GDM1 (cell line): ENCODE measurements at regions not wholly inside any gene's neighbourhood (a gene's known extent, or its start where the extent isn't known, plus 50 kb on each side); places are given as distances from the start of the nearest gene placed in this dataset.
"Not testable (repeated sequence)": the region's sequence is repeated elsewhere in the genome, so short reads cannot be mapped to it uniquely, and the experiment has no call there.

ENCODE experiments used
- DNase-seq: peaks from one replicate; lab custom pipeline; 2025; lab: John Stamatoyannopoulos, UW

GRCh38 chr1:4118746-4119515 is 218.9 kb upstream of the C1orf174 start:
- DNase-seq = no peak

GRCh38 chr1:4119516-4120220 is 219.6 kb upstream of the C1orf174 start:
- no peak for DNase-seq

- DNase-seq = no peak
These were observed 220.7 kb upstream of the C1orf174 start for GRCh38 chr1:4120557-4121292.

- no peak for DNase-seq
These were observed 221.2 kb upstream of the C1orf174 start for GRCh38 chr1:4121293-4121684.

GRCh38 chr1:4121834-4122512 is 221.9 kb upstream of the C1orf174 start:
- no peak for DNase-seq

DNA sequence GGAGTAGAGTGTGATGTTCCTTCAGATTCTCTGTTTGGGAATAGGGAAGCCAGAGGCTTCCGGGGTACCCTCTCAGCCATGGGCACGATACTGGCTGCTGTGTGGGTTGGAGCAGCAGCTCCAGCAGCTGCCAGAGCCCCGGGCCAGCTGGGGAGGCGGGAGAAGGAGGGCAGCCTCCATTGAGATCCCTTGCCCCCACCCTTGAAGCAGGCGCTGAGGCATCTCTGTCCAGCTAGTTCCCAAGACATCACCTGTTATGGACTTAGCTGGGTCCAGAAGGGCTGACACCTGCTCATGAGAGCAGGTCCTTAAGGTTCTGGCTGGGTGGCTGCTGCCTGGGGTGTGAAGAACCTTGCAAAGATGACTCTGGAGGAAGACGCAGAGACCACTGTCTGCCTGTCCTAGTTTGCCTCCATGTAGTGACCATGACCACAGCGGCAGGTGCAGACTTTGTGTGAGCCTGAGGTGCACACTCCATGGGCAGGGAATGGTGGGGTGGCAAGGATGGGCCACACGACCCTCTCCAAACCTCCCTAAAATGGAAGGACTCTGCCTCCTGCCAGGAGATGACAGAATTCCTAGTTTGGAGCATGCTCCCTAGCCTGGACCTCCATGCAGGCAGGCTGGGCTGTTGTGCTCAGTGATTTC is 222.6 kb upstream of the C1orf174 start:
- DNase-seq = no peak

GRCh38 chr1:4124631-4125145 is 224.6 kb upstream of the C1orf174 start:
- no peak for DNase-seq

- DNase-seq = no peak
These were observed 226.2 kb upstream of the C1orf174 start for GRCh38 chr1:4126251-4126650.

- DNase-seq = no peak
These were observed 226.9 kb upstream of the C1orf174 start for GRCh38 chr1:4126731-4127591.

DNA sequence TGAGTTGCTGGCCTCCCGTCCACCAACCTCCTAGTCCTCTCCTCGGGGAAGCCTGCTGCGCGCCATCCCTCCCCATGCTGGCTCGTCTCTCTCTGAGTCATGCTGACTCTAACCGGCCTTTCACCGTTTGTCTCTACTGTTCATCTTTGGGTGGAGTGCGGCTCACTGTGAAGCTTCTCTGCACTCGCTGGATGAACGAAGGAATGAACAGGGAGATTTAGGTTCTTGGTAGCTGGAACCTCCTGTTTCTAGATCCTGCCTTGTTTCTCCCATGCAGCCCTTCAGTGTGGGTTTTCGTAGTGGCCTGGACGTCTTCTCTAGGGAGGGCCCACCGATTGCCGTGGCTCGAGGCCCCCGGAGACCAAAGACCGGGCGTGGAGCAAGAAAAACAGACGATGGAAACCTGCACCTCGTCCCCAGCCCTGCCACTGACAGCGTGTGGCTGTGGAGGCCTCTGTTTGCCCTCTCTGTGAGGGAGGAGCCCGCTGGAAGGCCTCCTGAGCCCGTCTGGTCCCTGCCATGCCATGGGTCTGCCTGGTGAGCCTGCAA is 227.6 kb upstream of the C1orf174 start:
- DNase-seq = no peak

GRCh38 chr1:4128616-4129015 is 228.5 kb upstream of the C1orf174 start:
- no peak for DNase-seq

- no peak for DNase-seq
These were observed 229.6 kb upstream of the C1orf174 start for GRCh38 chr1:4129693-4130092.

DNA sequence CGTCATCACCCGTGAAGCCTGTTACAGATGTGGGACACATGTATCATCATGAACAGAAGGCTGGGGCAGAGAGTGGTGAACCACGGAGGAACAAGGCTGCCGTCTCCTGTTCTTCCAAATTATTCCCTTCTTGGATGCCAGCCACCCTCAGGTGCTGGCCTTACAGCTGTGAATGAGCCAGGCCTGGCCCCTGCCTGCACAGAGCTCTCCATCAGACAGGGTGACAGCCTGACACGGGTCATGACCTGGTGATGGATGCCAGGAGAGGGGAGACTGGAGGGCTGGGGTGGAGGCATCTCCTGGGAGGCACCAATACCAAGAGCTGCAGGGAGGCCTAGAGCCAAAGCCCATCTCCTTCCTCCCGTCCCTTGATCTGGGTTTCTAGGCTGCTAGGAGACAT is 230.0 kb upstream of the C1orf174 start:
- DNase-seq = no peak

DNA sequence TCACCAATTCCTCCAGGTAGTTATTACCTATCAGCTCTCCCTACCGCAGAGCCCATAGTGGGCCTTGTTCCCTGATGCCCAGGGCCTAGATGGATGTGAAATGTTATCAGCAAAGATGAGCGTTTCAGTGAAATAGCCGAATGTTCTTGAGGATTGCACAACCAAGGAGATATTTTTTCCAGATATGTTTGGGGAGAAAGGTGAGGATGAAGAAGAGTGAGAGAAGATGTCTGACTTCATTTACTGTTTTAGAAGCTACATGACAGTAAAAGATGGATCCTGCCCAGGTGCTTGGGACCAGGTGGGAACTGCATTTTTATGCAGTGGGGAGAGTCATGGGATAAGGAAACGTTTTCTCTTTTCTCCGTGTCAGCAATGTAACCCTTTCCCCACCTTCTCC is 231.7 kb upstream of the C1orf174 start:
- no peak for DNase-seq

GRCh38 chr1:4132352-4133296 is 232.6 kb upstream of the C1orf174 start:
- no peak for DNase-seq

DNA sequence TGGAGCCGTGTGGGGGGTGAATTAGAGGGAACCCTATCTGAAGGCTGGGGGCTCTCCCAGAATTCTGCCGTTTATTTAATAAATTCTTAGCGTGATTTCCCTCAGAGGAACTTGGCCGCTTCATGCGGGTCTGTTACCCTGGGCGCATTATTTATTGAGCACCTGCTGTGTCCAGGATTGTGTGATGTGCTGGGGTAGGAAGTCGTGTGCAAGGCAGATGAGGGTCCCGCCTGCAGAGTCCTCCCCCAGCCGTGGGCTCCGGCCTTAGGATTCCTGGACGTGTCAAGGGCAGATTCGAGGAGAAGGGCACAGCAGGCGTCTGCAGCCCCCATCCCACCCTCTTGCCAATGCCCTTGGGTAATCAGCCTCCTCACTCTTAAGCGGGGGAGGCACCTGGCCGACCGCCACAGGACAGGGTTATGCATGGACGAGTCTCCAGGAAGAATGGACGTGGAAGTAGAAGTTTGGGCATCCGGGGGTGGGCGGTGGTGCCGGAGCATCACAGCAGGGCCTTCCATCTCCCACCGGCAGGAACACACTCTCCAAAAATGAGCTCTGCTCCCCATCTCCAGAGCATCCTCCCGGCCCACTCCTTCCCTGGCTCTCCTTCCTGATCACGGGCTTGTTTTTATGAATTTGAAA is 233.3 kb upstream of the C1orf174 start:
- no peak for DNase-seq

DNA sequence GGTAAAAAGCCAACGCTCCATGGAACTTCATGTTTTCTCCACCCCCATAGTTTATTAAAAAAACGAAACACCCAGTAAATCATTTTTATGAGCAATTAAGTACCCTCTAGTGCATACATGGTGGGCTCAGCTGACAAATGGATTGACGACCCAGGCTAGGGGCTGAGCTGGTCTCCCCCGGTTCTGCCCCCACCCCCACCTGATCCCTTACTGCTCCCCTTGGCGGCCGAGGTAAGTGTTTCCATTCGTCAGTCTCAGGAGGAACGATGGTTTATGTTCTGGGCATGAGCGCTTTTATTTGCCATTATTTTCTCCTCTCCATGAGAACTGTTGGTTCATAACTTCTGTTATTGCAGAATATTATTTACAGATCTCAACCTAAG is 233.9 kb upstream of the C1orf174 start:
- no peak for DNase-seq

- not testable (repeated sequence) for DNase-seq
These were observed 235.8 kb upstream of the C1orf174 start for GRCh38 chr1:4135853-4136252.
